ENCODE measurements at regions not wholly inside any gene's neighbourhood (a gene's known extent, or its start where the extent isn't known, plus 50 kb on each side); places are given as distances from the start of the nearest gene placed in this dataset.

GRCh38 chr15:58291848-58292247 lies 139.9 kb upstream of the LIPC start:
- no peak for TF ChIP-seq CTCF (IDR thresholded peaks at IDR 0.05)
- no peak for ATAC-seq
- Histone ChIP-seq H3K27ac (no peak overlapping the region), H3K36me3 (ENCODE audit: insufficient read depth in 1 of 2, low read depth in 1 of 2) (no peaks in the 10 kb centered on the region), H3K27me3 (ENCODE audit: insufficient read depth in 3 of 3, low read length in 2 of 3) (no peaks in the 10 kb centered on the region), H3K4me3 (no peak overlapping the region), H3K9me3 (peaks cover 9% of the 10 kb centered on the region), H3K4me1 (no peaks in the 10 kb centered on the region)
- no peak for DNase-seq
- intact Hi-C loops (cut with DNase I), result no loop called here

- Histone ChIP-seq H3K4me1 (no peaks in the 10 kb centered on the region), H3K4me3 (no peak overlapping the region), H3K27me3 (ENCODE audit: insufficient read depth in 3 of 3, low read length in 2 of 3) (no peaks in the 10 kb centered on the region), H3K36me3 (ENCODE audit: insufficient read depth in 1 of 2, low read depth in 1 of 2) (no peaks in the 10 kb centered on the region), H3K9me3 (peaks cover 9% of the 10 kb centered on the region), H3K27ac (no peak overlapping the region)
- ATAC-seq (no peak), DNase-seq (no peak)
- TF ChIP-seq CTCF (IDR thresholded peaks at IDR 0.05), result no peak
- WGBS, 3 donors, result 72 to 85% (median 80%) methylated on average over 3 of the region's 3 CpGs
- intact Hi-C loops (cut with DNase I), result no loop called here
Observed at GRCh38 chr15:58292751-58293175, 139.0 kb upstream of the LIPC start.

DNA sequence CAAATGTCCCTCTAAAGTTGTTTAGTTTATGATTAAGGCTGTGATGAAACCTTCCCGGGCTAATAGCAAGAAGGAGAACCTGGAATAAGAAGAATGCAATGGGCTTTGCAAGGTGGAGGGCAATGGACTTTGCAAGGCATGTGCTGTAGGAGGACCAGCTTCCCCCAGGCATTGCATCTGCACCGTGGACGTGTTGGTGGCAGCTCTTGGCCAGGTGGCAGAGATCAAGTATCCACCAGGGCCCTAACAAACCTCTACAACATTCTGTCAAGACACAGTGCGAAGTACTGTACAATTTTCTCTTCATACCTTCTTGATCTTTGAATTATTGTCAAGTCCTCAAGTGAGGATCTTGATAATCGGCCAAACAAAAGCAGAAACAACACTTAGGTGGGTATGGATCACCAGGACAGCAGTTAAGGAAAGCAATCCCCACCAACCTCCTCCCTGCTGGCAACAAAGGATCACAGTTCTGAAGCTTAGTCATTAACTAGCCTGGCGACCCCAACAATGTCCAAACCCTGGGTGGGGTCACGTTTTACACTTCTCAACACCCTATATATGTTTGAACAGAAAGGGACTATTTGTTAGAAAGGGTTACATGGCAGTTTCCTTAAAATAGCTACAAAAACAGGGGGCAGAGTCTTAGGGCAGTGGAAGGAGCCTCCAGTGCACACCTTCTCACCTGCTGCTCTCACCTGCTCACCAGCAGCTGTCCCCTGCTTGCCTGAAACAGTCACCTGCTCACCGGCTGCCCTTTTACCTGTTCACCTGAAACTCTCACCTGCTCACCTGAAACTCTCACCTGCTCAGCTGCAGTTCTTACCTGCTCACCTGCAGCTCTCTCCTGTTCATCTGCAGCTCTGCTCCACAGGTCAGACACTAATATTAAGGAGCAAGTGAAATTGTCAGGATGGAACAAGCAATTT lies 137.9 kb upstream of the LIPC start:
- 74 to 80% (median 80%) methylated on average over 8 of the region's 8 CpGs for WGBS, 3 donors
- ATAC-seq, result no peak
- no peaks in the 10 kb centered on the region for H3K36me3 ChIP-seq (ENCODE audit: insufficient read depth in 1 of 2, low read depth in 1 of 2)
- intact Hi-C loops (cut with DNase I), result no loop called here
- H3K4me3 ChIP-seq, result no peak overlapping the region
- H3K9me3 ChIP-seq, result peaks cover 9% of the 10 kb centered on the region
- H3K27me3 ChIP-seq (ENCODE audit: insufficient read depth in 3 of 3, low read length in 2 of 3), result no peaks in the 10 kb centered on the region
- DNase-seq, result no peak
- no peak for TF ChIP-seq CTCF (IDR thresholded peaks at IDR 0.05)
- H3K4me1 ChIP-seq, result no peaks in the 10 kb centered on the region
- H3K27ac ChIP-seq, result no peak overlapping the region

GRCh38 chr15:58294681-58295254 lies 137.0 kb upstream of the LIPC start:
- ATAC-seq (no peak), DNase-seq (no peak)
- Histone ChIP-seq H3K4me1 (no peaks in the 10 kb centered on the region), H3K27me3 (ENCODE audit: insufficient read depth in 3 of 3, low read length in 2 of 3) (no peaks in the 10 kb centered on the region), H3K4me3 (no peak overlapping the region), H3K36me3 (ENCODE audit: insufficient read depth in 1 of 2, low read depth in 1 of 2) (no peaks in the 10 kb centered on the region), H3K27ac (no peak overlapping the region), H3K9me3 (peaks cover 9% of the 10 kb centered on the region)
- no peak for TF ChIP-seq CTCF (IDR thresholded peaks at IDR 0.05)
- intact Hi-C loops (cut with DNase I), result no loop called here
- WGBS, 3 donors, result 69 to 76% (median 74%) methylated on average over 2 of the region's 2 CpGs

Measured in psoas muscle (tissue), 7 donors.